AG08395 (cell line): ENCODE measurements at regions not wholly inside any gene's neighbourhood (a gene's known extent, or its start where the extent isn't known, plus 50 kb on each side); places are given as distances from the start of the nearest gene placed in this dataset.
"Not testable (repeated sequence)": the region's sequence is repeated elsewhere in the genome, so short reads cannot be mapped to it uniquely, and the experiment has no call there.

ENCODE experiments used
- DNase-seq: peaks from one replicate; pipeline ENCODE4 v3.0.0; 2012; ENCODE audit warnings: mixed read lengths, low spot score

GRCh38 chr6:27582928-27583725 is 110.2 kb upstream of the ZNF184 start:
- DNase-seq = peak; percentile 33

- DNase-seq = no peak
These were observed 107.1 kb upstream of the ZNF184 start for GRCh38 chr6:27579973-27580372.

- no peak for DNase-seq
These were observed 105.0 kb upstream of the ZNF184 start for GRCh38 chr6:27577922-27578321.

GRCh38 chr6:27575594-27576361 is 102.9 kb upstream of the ZNF184 start:
- no peak for DNase-seq

GRCh38 chr6:27568226-27568897 is 95.5 kb upstream of the ZNF184 start:
- no peak for DNase-seq

- no peak for DNase-seq
These were observed 93.2 kb upstream of the ZNF184 start for GRCh38 chr6:27565839-27566779.

GRCh38 chr6:27562027-27562410 is 89.1 kb upstream of the ZNF184 start:
- no peak for DNase-seq

- no peak for DNase-seq
These were observed 85.3 kb upstream of the ZNF184 start for GRCh38 chr6:27558028-27558724.

- DNase-seq = no peak
These were observed 83.5 kb upstream of the ZNF184 start for GRCh38 chr6:27556406-27556805.

GRCh38 chr6:27553123-27553904 is 80.4 kb upstream of the ZNF184 start:
- no peak for DNase-seq

GRCh38 chr6:27551607-27552006 is 78.7 kb upstream of the ZNF184 start:
- DNase-seq = no peak

GRCh38 chr6:27550692-27551091 is 77.8 kb upstream of the ZNF184 start:
- no peak for DNase-seq

- DNase-seq = not testable (repeated sequence)
These were observed 76.3 kb upstream of the ZNF184 start for GRCh38 chr6:27549241-27549598.

- peak; percentile 24 for DNase-seq
These were observed 74.5 kb upstream of the ZNF184 start for GRCh38 chr6:27547157-27548075.

GRCh38 chr6:27546522-27546921 is 73.6 kb upstream of the ZNF184 start:
- no peak for DNase-seq

GRCh38 chr6:27545271-27546046 is 72.6 kb upstream of the ZNF184 start:
- no peak for DNase-seq

GRCh38 chr6:27544612-27545260 is 71.8 kb upstream of the ZNF184 start:
- no peak for DNase-seq

GRCh38 chr6:27544135-27544534 is 71.2 kb upstream of the ZNF184 start:
- DNase-seq = not testable (repeated sequence)
